HEK293 (cell line): ENCODE measurements at regions not wholly inside any gene's neighbourhood (a gene's known extent, or its start where the extent isn't known, plus 50 kb on each side); places are given as distances from the start of the nearest gene placed in this dataset.

Source experiments
- BCL11A ChIP-seq: fragments of 450-650 bp; formaldehyde crosslinking; IDR thresholded peaks from 2 replicates; pipeline ENCODE4 v1.5.1; 2016; ENCODE audit warnings: low read depth, missing biosample characterization, missing genetic modification characterization
- GLIS1 ChIP-seq: fragments of 450-650 bp; formaldehyde crosslinking; IDR thresholded peaks from 2 replicates; pipeline ENCODE4 v1.5.1; 2016; ENCODE audit warnings: missing biosample characterization, missing genetic modification characterization
- HIC1 ChIP-seq: fragments of 450-650 bp; formaldehyde crosslinking; IDR thresholded peaks from 2 replicates; pipeline ENCODE4 v1.5.1; 2016; ENCODE audit warnings: missing biosample characterization, missing genetic modification characterization
- HOXC10 ChIP-seq: sonication (generic); formaldehyde crosslinking; IDR thresholded peaks from 2 replicates; pipeline ENCODE4 v1.8.1; 2023; ENCODE audit warnings: mild to moderate bottlenecking, missing genetic modification reagents
- OSR2 ChIP-seq: fragments of 450-650 bp; formaldehyde crosslinking; IDR thresholded peaks from 2 replicates; pipeline ENCODE4 v1.5.1; 2016; ENCODE audit warnings: missing biosample characterization, missing genetic modification characterization
- SALL2 ChIP-seq: fragments of 450-650 bp; formaldehyde crosslinking; IDR thresholded peaks from 2 replicates; pipeline ENCODE4 v1.5.0; 2017; ENCODE audit warnings: missing biosample characterization, mild to moderate bottlenecking, missing genetic modification characterization, borderline replicate concordance
- ZBTB20 ChIP-seq: fragments of 450-650 bp; formaldehyde crosslinking; IDR thresholded peaks from 2 replicates; pipeline ENCODE4 v1.5.1; 2016; ENCODE audit warnings: missing biosample characterization, missing genetic modification characterization
- ZBTB8A ChIP-seq: fragments of 450-650 bp; formaldehyde crosslinking; IDR thresholded peaks from 2 replicates; pipeline ENCODE4 v1.5.1; 2016; ENCODE audit warnings: missing biosample characterization, missing genetic modification characterization
- ZFHX2 ChIP-seq: fragments of 450-650 bp; formaldehyde crosslinking; conservative IDR thresholded peaks from 2 replicates; pipeline ENCODE4 v1.5.1; 2016; ENCODE audit warnings: missing biosample characterization, missing genetic modification characterization
- ZNF114 ChIP-seq: fragments of 450-650 bp; formaldehyde crosslinking; IDR thresholded peaks from 2 replicates; pipeline ENCODE4 v1.5.0; 2017; ENCODE audit warnings: missing biosample characterization, missing genetic modification characterization
- ZNF335 ChIP-seq: fragments of 450-650 bp; formaldehyde crosslinking; conservative IDR thresholded peaks from 2 replicates; pipeline ENCODE4 v1.5.1; 2016; ENCODE audit warnings: missing biosample characterization, missing genetic modification characterization
- ZNF398 ChIP-seq: fragments of 450-650 bp; formaldehyde crosslinking; IDR thresholded peaks from 2 replicates; pipeline ENCODE4 v1.5.1; 2017; ENCODE audit warnings: missing biosample characterization, missing genetic modification characterization
- ZNF416 ChIP-seq: fragments of 450-650 bp; formaldehyde crosslinking; IDR thresholded peaks from 2 replicates; pipeline ENCODE4 v1.5.1; 2016; ENCODE audit warnings: missing biosample characterization, missing genetic modification characterization
- ZNF426 ChIP-seq: fragments of 450-650 bp; formaldehyde crosslinking; IDR thresholded peaks from 2 replicates; pipeline ENCODE4 v1.5.1; 2017; ENCODE audit warnings: missing biosample characterization, missing genetic modification characterization, mild to moderate bottlenecking, inconsistent platforms, moderate library complexity
- ZNF48 ChIP-seq: fragments of 450-650 bp; formaldehyde crosslinking; IDR thresholded peaks from 2 replicates; pipeline ENCODE4 v1.5.1; 2016; ENCODE audit warnings: missing biosample characterization, missing genetic modification characterization
- ZNF529 ChIP-seq: fragments of 450-650 bp; formaldehyde crosslinking; IDR thresholded peaks from 2 replicates; pipeline ENCODE4 v1.5.1; 2017; ENCODE audit warnings: missing genetic modification characterization, missing biosample characterization; ENCODE audit not compliant: insufficient replicate concordance
- ZNF549 ChIP-seq: fragments of 450-650 bp; IDR thresholded peaks from 2 replicates; pipeline ENCODE4 v1.5.1; 2018; ENCODE audit warnings: missing biosample characterization, missing genetic modification characterization, mild to moderate bottlenecking, inconsistent platforms, moderate library complexity
- ZNF621 ChIP-seq: fragments of 450-650 bp; formaldehyde crosslinking; IDR thresholded peaks from 2 replicates; pipeline ENCODE4 v1.5.1; 2017; ENCODE audit warnings: missing biosample characterization, missing genetic modification characterization
- ZNF707 ChIP-seq: fragments of 450-650 bp; formaldehyde crosslinking; IDR thresholded peaks from 2 replicates; pipeline ENCODE4 v1.5.1; 2016; ENCODE audit warnings: missing biosample characterization, missing genetic modification characterization
- ZNF837 ChIP-seq: fragments of 450-650 bp; formaldehyde crosslinking; IDR thresholded peaks from 2 replicates; pipeline ENCODE4 v1.5.1; 2016; ENCODE audit warnings: missing biosample characterization, missing genetic modification characterization
- TF ChIP-seq, protein P1 (sequence below): fragments of 450-650 bp; formaldehyde crosslinking; IDR thresholded peaks from 2 replicates; pipeline ENCODE4 v1.5.1; 2016; ENCODE audit warnings: missing biosample characterization, missing genetic modification characterization, low read depth
- TF ChIP-seq, protein P2 (sequence below): fragments of 450-650 bp; formaldehyde crosslinking; IDR thresholded peaks from 2 replicates; pipeline ENCODE4 v1.5.1; 2016; ENCODE audit warnings: missing biosample characterization, missing genetic modification characterization
- TF ChIP-seq, protein P3 (sequence below): fragments of 450-650 bp; IDR thresholded peaks from 2 replicates; pipeline ENCODE4 v1.5.1; 2018; ENCODE audit warnings: missing biosample characterization, mild to moderate bottlenecking, missing genetic modification characterization

DNA sequence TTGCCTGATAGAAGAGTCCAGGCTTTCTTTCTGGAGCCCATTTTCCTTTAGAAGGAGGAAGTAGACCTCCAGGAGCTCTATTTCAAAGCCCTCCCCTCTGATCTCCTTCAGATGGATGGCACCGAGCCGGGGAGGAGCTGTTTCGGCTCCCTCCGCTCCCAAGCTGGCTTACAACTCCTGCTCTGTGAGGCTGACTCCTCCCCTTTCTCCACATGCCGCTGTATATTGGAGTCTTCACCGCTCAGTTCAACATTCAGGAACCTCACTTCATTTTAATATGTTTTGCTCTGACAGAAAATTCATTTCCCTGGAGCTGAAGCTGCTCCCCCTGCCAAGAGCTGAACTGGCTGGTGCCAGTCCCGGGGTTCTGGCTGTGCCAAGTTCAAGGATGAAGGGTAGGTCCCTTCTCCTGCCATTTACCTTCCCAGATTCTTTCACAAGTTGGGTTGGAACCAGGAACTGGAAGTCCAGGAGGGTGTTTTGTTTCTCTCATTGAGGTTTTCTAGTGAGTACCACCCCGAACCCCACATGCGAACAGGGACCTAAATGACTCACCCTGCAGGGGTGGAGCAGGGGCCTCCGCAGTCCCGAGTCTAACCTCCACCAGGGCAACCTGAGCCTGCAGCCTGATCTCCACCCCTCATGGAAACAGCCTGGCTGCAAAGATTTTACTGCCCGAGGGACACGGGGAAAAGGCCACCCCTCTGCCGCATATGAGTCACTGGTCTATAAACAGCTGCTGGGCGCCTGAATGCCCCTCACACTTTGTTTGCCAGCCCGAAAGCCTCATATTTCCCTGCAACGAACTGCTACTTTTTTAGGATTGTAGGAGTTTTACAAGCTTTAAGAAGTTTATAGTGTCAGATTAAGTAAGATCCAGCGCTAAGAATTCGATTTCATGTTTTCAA lies 68.6 kb upstream of the FOXA2 start (continued):
- TF ChIP-seq, protein P1, sequence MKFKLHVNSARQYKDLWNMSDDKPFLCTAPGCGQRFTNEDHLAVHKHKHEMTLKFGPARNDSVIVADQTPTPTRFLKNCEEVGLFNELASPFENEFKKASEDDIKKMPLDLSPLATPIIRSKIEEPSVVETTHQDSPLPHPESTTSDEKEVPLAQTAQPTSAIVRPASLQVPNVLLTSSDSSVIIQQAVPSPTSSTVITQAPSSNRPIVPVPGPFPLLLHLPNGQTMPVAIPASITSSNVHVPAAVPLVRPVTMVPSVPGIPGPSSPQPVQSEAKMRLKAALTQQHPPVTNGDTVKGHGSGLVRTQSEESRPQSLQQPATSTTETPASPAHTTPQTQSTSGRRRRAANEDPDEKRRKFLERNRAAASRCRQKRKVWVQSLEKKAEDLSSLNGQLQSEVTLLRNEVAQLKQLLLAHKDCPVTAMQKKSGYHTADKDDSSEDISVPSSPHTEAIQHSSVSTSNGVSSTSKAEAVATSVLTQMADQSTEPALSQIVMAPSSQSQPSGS (tag by site-specific recombination), result no peak
- TF ChIP-seq ZNF549 (no peak), ZNF398 (tag by site-specific recombination) (no peak), ZNF426 (no peak), HIC1 (tag by site-specific recombination) (peak; percentile 65), ZNF335 (tag by site-specific recombination) (peak; percentile 66), ZNF621 (tag by site-specific recombination) (no peak), BCL11A (tag by site-specific recombination) (no peak), ZBTB20 (tag by site-specific recombination) (no peak), ZNF416 (tag by site-specific recombination) (no peak), ZNF837 (no peak), GLIS1 (tag by site-specific recombination) (peak; percentile 42; the same call in 1 of the 2 replicates), ZFHX2 (tag by site-specific recombination) (0 out of 2 replicates have a peak, but pooled peaks have one; percentile 6), ZNF529 (tag by site-specific recombination) (no peak), SALL2 (tag by site-specific recombination) (no peak), HOXC10 (CRISPR knock-in tag) (no peak), ZNF48 (tag by site-specific recombination) (no peak), ZBTB8A (tag by site-specific recombination) (peak; percentile 52), OSR2 (no peak), ZNF114 (tag by site-specific recombination) (no peak), ZNF707 (tag by site-specific recombination) (no peak)
- TF ChIP-seq, protein P2, sequence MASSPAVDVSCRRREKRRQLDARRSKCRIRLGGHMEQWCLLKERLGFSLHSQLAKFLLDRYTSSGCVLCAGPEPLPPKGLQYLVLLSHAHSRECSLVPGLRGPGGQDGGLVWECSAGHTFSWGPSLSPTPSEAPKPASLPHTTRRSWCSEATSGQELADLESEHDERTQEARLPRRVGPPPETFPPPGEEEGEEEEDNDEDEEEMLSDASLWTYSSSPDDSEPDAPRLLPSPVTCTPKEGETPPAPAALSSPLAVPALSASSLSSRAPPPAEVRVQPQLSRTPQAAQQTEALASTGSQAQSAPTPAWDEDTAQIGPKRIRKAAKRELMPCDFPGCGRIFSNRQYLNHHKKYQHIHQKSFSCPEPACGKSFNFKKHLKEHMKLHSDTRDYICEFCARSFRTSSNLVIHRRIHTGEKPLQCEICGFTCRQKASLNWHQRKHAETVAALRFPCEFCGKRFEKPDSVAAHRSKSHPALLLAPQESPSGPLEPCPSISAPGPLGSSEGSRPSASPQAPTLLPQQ, result no peak
- TF ChIP-seq, protein P3, sequence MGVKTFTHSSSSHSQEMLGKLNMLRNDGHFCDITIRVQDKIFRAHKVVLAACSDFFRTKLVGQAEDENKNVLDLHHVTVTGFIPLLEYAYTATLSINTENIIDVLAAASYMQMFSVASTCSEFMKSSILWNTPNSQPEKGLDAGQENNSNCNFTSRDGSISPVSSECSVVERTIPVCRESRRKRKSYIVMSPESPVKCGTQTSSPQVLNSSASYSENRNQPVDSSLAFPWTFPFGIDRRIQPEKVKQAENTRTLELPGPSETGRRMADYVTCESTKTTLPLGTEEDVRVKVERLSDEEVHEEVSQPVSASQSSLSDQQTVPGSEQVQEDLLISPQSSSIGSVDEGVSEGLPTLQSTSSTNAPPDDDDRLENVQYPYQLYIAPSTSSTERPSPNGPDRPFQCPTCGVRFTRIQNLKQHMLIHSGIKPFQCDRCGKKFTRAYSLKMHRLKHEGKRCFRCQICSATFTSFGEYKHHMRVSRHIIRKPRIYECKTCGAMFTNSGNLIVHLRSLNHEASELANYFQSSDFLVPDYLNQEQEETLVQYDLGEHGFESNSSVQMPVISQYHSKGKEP (tag by site-specific recombination), result no peak
- TF ChIP-seq, all 188 proteins: peak for 9
